Activated CD4-positive, alpha-beta memory T cell treated with anti-CD3 and anti-CD28 coated beads, Interleukin-2, amount 10 ng/mL, durations not matched to agents 7 days and 5 days (primary cell): ENCODE measurements at regions not wholly inside any gene's neighbourhood (a gene's known extent, or its start where the extent isn't known, plus 50 kb on each side); places are given as distances from the start of the nearest gene placed in this dataset.

Experiments used
- CTCF ChIA-PET: fragments of 350-600 bp; sonication (Branson Sonifier 250); formaldehyde crosslinking; loops from one replicate; lab custom pipeline; 2021; ENCODE audit warnings: antibody characterized with exemption, inconsistent platforms; lab: Charles Lee
- POLR2A ChIA-PET: fragments of 350-600 bp; sonication (Branson Sonifier 250); formaldehyde crosslinking; loops from one replicate; lab custom pipeline; 2021; ENCODE audit warnings: antibody characterized with exemption; lab: Charles Lee
- DNase-seq: peaks from one replicate; pipeline ENCODE4 v3.0.0-alpha.2; 2020
- H3K27ac Mint-ChIP-seq: one replicate; pipeline ENCODE4 v1.8.0; 2021; ENCODE audit warnings: mild to moderate bottlenecking, mixed read lengths
- H3K27me3 Mint-ChIP-seq: one replicate; pipeline ENCODE4 v1.8.0; 2021; ENCODE audit warnings: mixed read lengths
- H3K36me3 Mint-ChIP-seq: one replicate; pipeline ENCODE4 v1.8.0; 2021; ENCODE audit warnings: low read depth, mixed read lengths
- H3K4me1 Mint-ChIP-seq: one replicate; pipeline ENCODE4 v1.8.0; 2021; ENCODE audit warnings: mixed read lengths
- H3K4me3 Mint-ChIP-seq: one replicate; pipeline ENCODE4 v1.8.0; 2021; ENCODE audit warnings: mild to moderate bottlenecking, mixed read lengths
- H3K9me3 Mint-ChIP-seq: one replicate; pipeline ENCODE4 v1.8.0; 2021; ENCODE audit warnings: mixed read lengths

DNA sequence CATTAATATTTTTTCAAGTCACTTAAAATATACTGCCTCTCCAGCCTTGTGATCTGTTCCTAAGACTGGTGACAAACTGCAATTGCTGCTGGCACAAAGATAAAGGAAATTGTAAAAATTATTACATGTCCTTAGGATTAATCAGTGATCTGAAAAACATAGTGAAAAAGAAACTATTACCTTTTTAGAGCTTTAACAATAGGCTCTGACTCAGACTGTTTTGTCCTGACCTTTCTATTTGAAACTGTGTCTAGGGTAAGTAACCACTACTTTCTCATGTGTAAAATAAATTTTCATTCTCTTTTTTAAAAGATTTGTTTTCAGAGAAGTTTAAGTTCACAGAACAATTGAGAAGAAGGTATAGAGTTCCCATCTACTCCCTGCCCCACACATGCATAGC lies 80.4 kb upstream of the CLEC14A start:
- DNase-seq, result no peak
- Mint-ChIP-seq H3K4me3 (no peak overlapping the region), H3K4me1 (no peaks in the 10 kb centered on the region), H3K36me3 (no peaks in the 10 kb centered on the region), H3K27ac (no peak overlapping the region), H3K9me3 (no peaks in the 10 kb centered on the region), H3K27me3 (no peaks in the 10 kb centered on the region)
- CTCF ChIA-PET, result no interaction called here
- POLR2A ChIA-PET, result no interaction called here

DNA sequence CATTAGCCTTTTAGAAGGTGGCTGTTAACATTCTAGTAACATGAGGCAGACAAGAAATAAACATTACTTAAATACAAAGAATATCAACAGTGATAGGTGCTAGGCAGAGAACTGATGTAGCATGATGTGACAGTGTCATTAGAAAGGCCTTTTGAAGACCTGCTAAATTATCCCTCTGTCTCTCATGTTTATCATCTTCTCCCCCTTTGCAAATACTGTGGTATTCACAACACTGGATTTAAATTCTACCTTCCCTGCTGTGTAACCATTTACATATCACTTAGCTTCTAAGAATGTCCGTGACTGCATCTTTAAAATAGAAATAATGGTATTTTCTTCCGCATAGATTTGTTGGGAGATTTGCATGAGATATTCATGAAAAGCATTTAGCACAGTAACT lies 74.4 kb upstream of the CLEC14A start:
- Mint-ChIP-seq H3K4me1 (no peaks in the 10 kb centered on the region), H3K27me3 (no peaks in the 10 kb centered on the region), H3K27ac (no peak overlapping the region), H3K36me3 (no peaks in the 10 kb centered on the region), H3K9me3 (no peaks in the 10 kb centered on the region), H3K4me3 (no peak overlapping the region)
- DNase-seq, result no peak
- CTCF ChIA-PET, result no interaction called here
- POLR2A ChIA-PET, result no interaction called here

DNA sequence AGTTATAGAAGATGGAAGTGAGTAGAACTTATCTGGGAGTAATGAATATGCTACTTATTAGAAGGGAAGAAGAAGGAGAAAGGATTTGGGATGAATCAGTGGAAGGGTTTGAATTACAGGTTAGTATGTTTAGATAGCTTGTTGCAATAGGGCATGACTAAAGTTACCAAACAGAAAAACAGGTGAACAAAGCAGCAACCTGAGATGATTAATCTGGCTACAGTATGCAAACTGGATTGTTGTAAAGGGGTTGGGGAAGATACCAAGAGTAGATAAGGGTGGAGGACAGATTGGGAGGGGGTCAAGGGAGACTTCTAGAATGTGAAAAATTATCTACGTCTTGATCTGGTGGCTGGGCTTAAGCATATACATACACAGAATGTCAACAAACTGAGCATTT lies 73.4 kb upstream of the CLEC14A start:
- Mint-ChIP-seq H3K27me3 (no peaks in the 10 kb centered on the region), H3K4me1 (no peaks in the 10 kb centered on the region), H3K9me3 (no peaks in the 10 kb centered on the region), H3K36me3 (no peaks in the 10 kb centered on the region), H3K4me3 (no peak overlapping the region), H3K27ac (no peak overlapping the region)
- CTCF ChIA-PET, result no interaction called here
- DNase-seq, result no peak
- POLR2A ChIA-PET, result no interaction called here

DNA sequence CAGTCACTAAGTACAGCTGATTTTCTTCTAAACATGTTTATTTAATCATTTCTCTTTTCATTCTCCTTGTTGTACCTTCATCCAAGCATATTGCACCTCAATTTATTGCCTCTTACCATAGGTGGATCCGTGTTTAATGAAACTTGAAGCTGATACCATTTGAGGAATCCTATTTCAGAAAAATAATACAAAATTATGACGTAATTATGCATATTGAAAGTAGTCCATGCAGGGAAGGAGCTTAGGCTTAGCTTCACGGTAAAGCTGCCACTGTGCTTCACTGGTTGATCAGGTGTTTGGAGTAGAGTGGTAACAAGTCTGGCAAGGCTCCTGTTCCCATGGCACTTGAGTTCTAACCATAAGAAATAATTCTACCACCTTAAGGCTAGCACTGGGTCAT lies 61.0 kb upstream of the CLEC14A start:
- H3K27me3 Mint-ChIP-seq, result no peaks in the 10 kb centered on the region
- no peak overlapping the region for H3K4me3 Mint-ChIP-seq
- H3K36me3 Mint-ChIP-seq, result no peaks in the 10 kb centered on the region
- no peak overlapping the region for H3K27ac Mint-ChIP-seq
- ChIA-PET CTCF (no interaction called here), POLR2A (no interaction called here)
- DNase-seq, result no peak
- no peaks in the 10 kb centered on the region for H3K4me1 Mint-ChIP-seq
- H3K9me3 Mint-ChIP-seq, result no peaks in the 10 kb centered on the region

DNA sequence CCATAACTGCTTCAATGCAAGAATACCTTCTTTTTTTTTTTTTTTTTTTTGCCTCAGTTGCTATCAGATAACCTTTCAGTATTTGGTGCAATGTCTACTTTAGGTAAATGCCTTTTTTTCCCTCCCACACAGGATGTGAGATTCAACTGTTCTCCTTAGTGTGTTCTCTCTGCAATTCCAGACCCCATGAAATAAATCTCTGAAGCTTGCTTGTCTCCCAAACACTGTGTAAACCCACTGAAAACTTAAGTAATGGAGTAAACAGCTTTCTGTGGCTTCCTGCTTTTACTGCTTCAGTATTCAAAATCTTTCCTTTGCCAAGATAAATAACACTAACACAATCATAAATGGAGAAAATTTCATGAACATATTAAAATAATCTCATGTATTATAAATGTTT lies 55.8 kb upstream of the CLEC14A start:
- Mint-ChIP-seq H3K27me3 (no peaks in the 10 kb centered on the region), H3K4me3 (no peak overlapping the region), H3K36me3 (no peaks in the 10 kb centered on the region), H3K9me3 (no peaks in the 10 kb centered on the region), H3K27ac (no peak overlapping the region), H3K4me1 (no peaks in the 10 kb centered on the region)
- ChIA-PET CTCF (no interaction called here), POLR2A (no interaction called here)
- no peak for DNase-seq

DNA sequence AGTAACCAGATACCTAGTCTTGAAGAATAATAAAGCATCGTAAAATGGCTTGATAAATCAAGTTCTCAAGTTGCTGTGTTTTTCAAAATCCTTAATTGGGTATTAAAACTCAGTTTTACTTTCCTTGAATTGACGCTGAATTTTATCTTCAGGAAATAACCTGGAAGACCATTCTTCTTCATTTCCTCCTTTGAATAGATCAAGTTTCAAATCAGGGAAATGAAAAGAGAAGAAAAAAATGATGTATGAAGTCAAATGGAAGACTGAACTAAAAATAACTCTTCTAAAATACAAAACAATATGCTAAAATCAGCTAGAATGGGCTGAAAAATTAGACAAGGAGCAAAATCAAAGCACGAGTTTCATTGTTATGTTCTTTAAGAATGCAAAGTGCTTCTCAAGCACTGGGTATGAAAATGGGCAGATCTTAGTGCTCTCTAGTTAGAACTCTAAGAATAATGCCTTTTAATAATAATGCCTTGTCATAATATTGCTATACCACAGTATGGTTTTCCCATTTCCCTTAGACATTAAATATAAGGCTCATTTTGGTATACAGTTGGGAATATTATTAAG lies 54.6 kb upstream of the CLEC14A start:
- Mint-ChIP-seq H3K4me1 (no peaks in the 10 kb centered on the region), H3K4me3 (no peak overlapping the region), H3K27ac (no peak overlapping the region), H3K9me3 (no peaks in the 10 kb centered on the region), H3K27me3 (no peaks in the 10 kb centered on the region), H3K36me3 (no peaks in the 10 kb centered on the region)
- POLR2A ChIA-PET, result no interaction called here
- CTCF ChIA-PET, result no interaction called here
- DNase-seq, result no peak

DNA sequence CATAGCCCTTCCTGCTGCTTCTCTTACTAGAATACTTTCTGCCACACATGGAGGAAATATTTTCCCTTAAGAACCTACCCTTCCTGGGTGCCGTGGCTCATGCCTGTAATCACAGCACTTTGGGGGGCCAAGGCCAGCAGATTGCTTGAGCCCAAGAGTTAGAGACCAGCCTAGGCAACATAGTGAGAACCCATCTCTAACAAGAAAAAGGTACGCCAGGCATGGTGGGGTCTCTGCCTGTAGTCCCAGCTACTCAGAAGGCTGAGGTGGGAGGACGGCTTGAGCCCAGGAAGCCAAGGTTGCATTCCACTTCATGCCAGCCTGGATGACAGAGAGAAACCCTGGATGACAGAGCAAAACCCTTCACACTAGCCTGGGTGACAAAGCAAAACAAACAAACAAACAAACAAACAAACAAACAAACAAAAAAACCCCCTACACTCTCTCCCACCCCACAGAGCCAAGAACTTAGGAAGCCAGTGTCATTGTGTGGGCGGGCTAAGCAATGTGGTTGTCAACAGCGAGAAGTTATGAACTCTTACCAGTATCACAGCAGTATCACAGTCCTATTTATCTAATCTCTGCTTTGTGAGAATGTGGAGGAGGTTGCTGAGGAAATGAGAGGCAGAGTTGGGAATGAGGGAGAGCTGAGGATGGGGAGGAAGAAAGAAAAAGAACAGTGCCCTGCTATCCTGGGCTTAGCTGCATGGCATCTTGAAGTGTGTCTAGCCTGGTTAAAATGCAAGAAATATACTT lies 53.8 kb upstream of the CLEC14A start:
- ChIA-PET POLR2A (no interaction called here), CTCF (no interaction called here)
- H3K27ac Mint-ChIP-seq, result no peak overlapping the region
- DNase-seq, result no peak
- no peaks in the 10 kb centered on the region for H3K4me1 Mint-ChIP-seq
- no peak overlapping the region for H3K4me3 Mint-ChIP-seq
- H3K9me3 Mint-ChIP-seq, result no peaks in the 10 kb centered on the region
- H3K27me3 Mint-ChIP-seq, result no peaks in the 10 kb centered on the region
- no peaks in the 10 kb centered on the region for H3K36me3 Mint-ChIP-seq
